Trophoblast cell (in vitro differentiated cells and primary cell): ENCODE measurements at regions not wholly inside any gene's neighbourhood (a gene's known extent, or its start where the extent isn't known, plus 50 kb on each side); places are given as distances from the start of the nearest gene placed in this dataset.

Experiments used
- DNase-seq, 2 donors: peaks; one replicate each; pipeline ENCODE4 v3.0.0-alpha.2; 2016
- H2AFZ ChIP-seq: 2 replicates; pipeline ENCODE4 v1.6.1; 2013; ENCODE audit warnings: low read length, moderate library complexity, mild to moderate bottlenecking; ENCODE audit not compliant: insufficient read depth, poor library complexity
- H2AK5ac ChIP-seq: 2 replicates; pipeline ENCODE4 v1.6.1; 2013; ENCODE audit warnings: mild to moderate bottlenecking, low read length
- H2BK120ac ChIP-seq: 2 replicates; pipeline ENCODE4 v1.6.1; 2013; ENCODE audit warnings: low read length, mild to moderate bottlenecking, moderate library complexity; ENCODE audit not compliant: insufficient read depth, poor library complexity
- H2BK12ac ChIP-seq: 2 replicates; pipeline ENCODE4 v1.6.1; 2013; ENCODE audit warnings: mild to moderate bottlenecking, low read length, moderate library complexity
- H2BK5ac ChIP-seq: 2 replicates; pipeline ENCODE4 v1.6.1; 2013; ENCODE audit warnings: low read length, low read depth, moderate library complexity, mild to moderate bottlenecking; ENCODE audit not compliant: poor library complexity
- H3K14ac ChIP-seq: 2 replicates; pipeline ENCODE4 v1.6.1; 2013; ENCODE audit warnings: mild to moderate bottlenecking, low read length
- H3K18ac ChIP-seq: 2 replicates; pipeline ENCODE4 v1.6.1; 2013; ENCODE audit warnings: mild to moderate bottlenecking, low read length
- H3K23ac ChIP-seq: 2 replicates; pipeline ENCODE4 v1.6.1; 2013; ENCODE audit warnings: low read length
- H3K27ac ChIP-seq: 2 replicates; pipeline ENCODE4 v1.5.1; 2013; ENCODE audit warnings: low read depth, mild to moderate bottlenecking, inconsistent platforms, low read length, moderate library complexity
- H3K27me3 ChIP-seq: 2 replicates; pipeline ENCODE4 v1.6.1; 2013; ENCODE audit warnings: inconsistent platforms, mild to moderate bottlenecking, low read length, moderate library complexity; ENCODE audit not compliant: insufficient read depth
- H3K36me3 ChIP-seq, 2 experiments: 1 replicate in 1 of 2; 2 replicates in 1 of 2; pipeline ENCODE4 v1.6.1; 2013; ENCODE audit warnings: low read length in 2 of 2, mild to moderate bottlenecking in 2 of 2, moderate library complexity in 1 of 2; ENCODE audit not compliant: insufficient read depth in 2 of 2, control insufficient read depth in 1 of 2
- H3K4ac ChIP-seq: 2 replicates; pipeline ENCODE4 v1.6.1; 2013; ENCODE audit warnings: low read depth, mild to moderate bottlenecking, low read length, moderate library complexity
- H3K4me1 ChIP-seq, 2 experiments: 1 replicate in 1 of 2; 2 replicates in 1 of 2; pipeline ENCODE4 v1.6.1; 2013; ENCODE audit warnings: low read length in 2 of 2, mild to moderate bottlenecking in 2 of 2, moderate library complexity in 1 of 2; ENCODE audit not compliant: insufficient read depth in 2 of 2, control insufficient read depth in 1 of 2
- H3K4me2 ChIP-seq: 2 replicates; pipeline ENCODE4 v1.6.1; 2013; ENCODE audit warnings: inconsistent platforms, mild to moderate bottlenecking, low read length, moderate library complexity
- H3K4me3 ChIP-seq: 2 replicates; pipeline ENCODE4 v1.5.1; 2013; ENCODE audit warnings: mild to moderate bottlenecking, low read depth, low read length, inconsistent platforms
- H3K79me1 ChIP-seq: one replicate; pipeline ENCODE4 v1.6.1; 2013; ENCODE audit warnings: low read length
- H3K79me2 ChIP-seq: 2 replicates; pipeline ENCODE4 v1.6.1; 2013; ENCODE audit warnings: low read length, mild to moderate bottlenecking; ENCODE audit not compliant: control insufficient read depth, insufficient read depth, poor library complexity
- H3K9ac ChIP-seq: 2 replicates; pipeline ENCODE4 v1.6.1; 2013; ENCODE audit warnings: mild to moderate bottlenecking, low read length
- H3K9me3 ChIP-seq: 2 replicates; pipeline ENCODE4 v1.6.1; 2013; ENCODE audit warnings: low read depth, mild to moderate bottlenecking, control low read depth, inconsistent platforms, low read length; ENCODE audit not compliant: insufficient read depth
- H4K12ac ChIP-seq: 2 replicates; pipeline ENCODE4 v1.6.1; 2013; ENCODE audit warnings: low read depth, mild to moderate bottlenecking, low read length, moderate library complexity
- H4K8ac ChIP-seq: 2 replicates; pipeline ENCODE4 v1.6.1; 2013; ENCODE audit warnings: low read depth, mild to moderate bottlenecking, low read length, moderate library complexity
- H4K91ac ChIP-seq: one replicate; pipeline ENCODE4 v1.6.1; 2013; ENCODE audit warnings: low read depth, mild to moderate bottlenecking, low read length, moderate library complexity
- WGBS: extraction: QIAGEN DNeasy Blood & Tissue Kit; methylation state at CpG from one replicate; pipeline ENCODE4 v1.1.7; 2013; ENCODE audit warnings: missing lambda C conversion rate; ENCODE audit not compliant: insufficient read length, insufficient coverage; ENCODE audit errors: extremely low coverage; 5-methylcytosine and 5-hydroxymethylcytosine counted together

DNA sequence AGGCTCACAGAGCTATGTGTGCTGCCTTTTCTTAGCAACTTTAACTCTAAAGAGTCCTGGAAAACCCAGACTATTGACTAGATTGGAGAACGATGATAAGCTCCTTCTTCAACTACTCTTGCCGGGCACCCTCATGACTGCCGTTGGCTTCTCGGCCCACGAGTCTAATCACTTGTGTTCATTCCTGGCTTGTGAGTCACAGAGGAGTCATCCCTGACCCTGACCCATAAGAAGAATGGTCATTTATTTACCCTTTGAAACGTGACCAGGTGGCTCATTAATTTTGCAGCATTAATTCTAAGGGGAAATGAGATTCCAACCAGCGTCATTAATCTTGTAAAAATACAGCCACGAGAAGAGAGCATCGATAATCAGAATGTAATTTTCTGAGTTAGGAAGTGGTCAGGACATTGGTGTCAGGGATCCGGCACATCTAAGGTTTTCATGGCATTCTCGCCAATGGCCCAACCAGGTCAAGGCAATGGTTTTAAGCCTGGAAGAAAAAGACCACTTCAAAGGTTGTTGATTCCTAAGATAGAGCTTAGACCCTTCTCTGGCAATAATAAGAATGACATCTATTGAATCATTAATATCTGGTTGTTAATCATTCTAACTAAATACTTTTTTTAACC is 183.6 kb upstream of the RUNX1 start:
- H3K79me2 ChIP-seq, result no peaks in the 10 kb centered on the region
- H3K9me3 ChIP-seq, result no peaks in the 10 kb centered on the region
- H3K4ac ChIP-seq, result no peak overlapping the region
- H4K12ac ChIP-seq, result no peak overlapping the region
- H3K23ac ChIP-seq, result no peak overlapping the region
- no peak overlapping the region for H3K9ac ChIP-seq
- WGBS, result no CpG with 5 or more reads among the region's 11 CpGs
- no peak overlapping the region for H4K91ac ChIP-seq
- no peak overlapping the region for H3K27ac ChIP-seq
- DNase-seq, result peak; percentile 88 to 90
- H3K4me2 ChIP-seq, result no peak overlapping the region
- no peaks in the 10 kb centered on the region for H3K27me3 ChIP-seq
- no peak overlapping the region for H2BK12ac ChIP-seq
- H3K14ac ChIP-seq, result no peak overlapping the region
- H3K4me3 ChIP-seq, result no peak overlapping the region
- H2BK120ac ChIP-seq, result no peak overlapping the region
- peaks cover 0 to 5% of the 10 kb centered on the region in 2 experiments for H3K4me1 ChIP-seq
- H4K8ac ChIP-seq, result no peak overlapping the region
- H3K79me1 ChIP-seq, result peaks cover 3% of the 10 kb centered on the region
- H2AK5ac ChIP-seq, result no peak overlapping the region
- no peak overlapping the region for H3K18ac ChIP-seq
- no peak overlapping the region for H2BK5ac ChIP-seq
- H2AFZ ChIP-seq, result no peak overlapping the region
- no peaks in the 10 kb centered on the region for H3K36me3 ChIP-seq

DNA sequence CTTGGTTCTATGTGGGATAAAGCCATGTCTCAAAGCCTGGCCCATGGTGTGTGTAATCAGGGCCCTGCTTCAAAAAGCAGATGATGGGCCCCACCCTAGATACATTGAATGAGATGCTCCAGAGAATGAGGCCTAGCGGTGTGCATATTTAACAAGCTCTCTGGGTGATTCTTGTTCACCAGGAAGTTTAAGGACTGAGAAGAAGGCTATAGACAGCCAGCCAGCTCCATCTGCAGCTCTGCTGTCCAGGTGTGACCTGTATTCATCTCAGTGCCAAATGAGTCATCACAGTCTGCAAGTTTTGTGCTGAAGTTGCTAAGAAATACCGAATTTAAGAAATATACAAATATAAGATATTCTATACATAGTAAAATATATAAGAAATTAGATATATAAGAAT is 182.0 kb upstream of the RUNX1 start:
- Histone ChIP-seq H3K27ac (no peak overlapping the region), H3K4me2 (no peak overlapping the region), H4K8ac (no peak overlapping the region), H3K79me1 (peaks cover 3% of the 10 kb centered on the region), H3K4ac (no peak overlapping the region), H4K91ac (no peak overlapping the region), H3K36me3 (no peaks in the 10 kb centered on the region), H3K27me3 (no peaks in the 10 kb centered on the region), H2BK5ac (no peak overlapping the region), H3K18ac (no peak overlapping the region), H3K79me2 (no peaks in the 10 kb centered on the region), H3K9me3 (peaks cover 2% of the 10 kb centered on the region), H2AK5ac (no peak overlapping the region), H2BK120ac (no peak overlapping the region), H4K12ac (no peak overlapping the region), H3K14ac (no peak overlapping the region), H3K4me3 (no peak overlapping the region), H3K4me1 (peaks cover 2 to 9% of the 10 kb centered on the region in 2 experiments), H3K23ac (no peak overlapping the region), H3K9ac (no peak overlapping the region), H2BK12ac (no peak overlapping the region), H2AFZ (no peak overlapping the region)
- DNase-seq, result peak in 1 of 2 donors; percentile 31
- no CpG with 5 or more reads among the region's 2 CpGs for WGBS

GRCh38 chr21:35229290-35229689 is 180.2 kb upstream of the RUNX1 start:
- Histone ChIP-seq H4K12ac (no peak overlapping the region), H4K91ac (no peak overlapping the region), H3K27me3 (no peaks in the 10 kb centered on the region), H3K4me3 (no peak overlapping the region), H3K4ac (no peak overlapping the region), H3K18ac (no peak overlapping the region), H2AK5ac (no peak overlapping the region), H4K8ac (no peak overlapping the region), H3K27ac (no peak overlapping the region), H3K36me3 (no peaks in the 10 kb centered on the region), H3K9me3 (peaks cover 2% of the 10 kb centered on the region), H2BK12ac (no peak overlapping the region), H3K79me1 (peaks cover 5% of the 10 kb centered on the region), H2AFZ (no peak overlapping the region), H2BK120ac (no peak overlapping the region), H3K79me2 (no peaks in the 10 kb centered on the region), H3K4me1 (peaks cover 6 to 14% of the 10 kb centered on the region in 2 experiments), H3K9ac (no peak overlapping the region), H3K14ac (no peak overlapping the region), H3K4me2 (no peak overlapping the region), H2BK5ac (no peak overlapping the region), H3K23ac (no peak overlapping the region)
- no CpG with 5 or more reads among the region's 3 CpGs for WGBS
- DNase-seq, result no peak

DNA sequence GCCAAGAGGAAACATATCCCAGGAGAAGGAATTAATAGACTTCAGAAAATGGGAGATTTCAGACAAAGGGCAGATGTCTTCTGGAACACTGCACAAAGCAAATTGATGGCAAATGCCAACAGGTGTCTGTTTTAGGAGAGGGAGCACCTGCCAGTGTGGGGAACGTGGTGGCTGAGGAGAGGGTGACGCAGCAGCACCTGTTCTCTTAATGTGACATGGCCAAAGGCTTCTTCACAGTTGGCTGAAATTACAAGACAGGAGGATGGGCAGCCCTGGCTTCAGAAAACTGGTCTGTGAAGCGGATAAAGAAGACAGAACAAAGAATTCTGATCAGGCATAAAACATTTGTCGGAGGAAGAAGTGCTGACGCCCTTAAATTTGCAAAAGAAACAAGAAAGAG is 178.7 kb upstream of the RUNX1 start:
- no peak overlapping the region for H4K91ac ChIP-seq
- no peak for DNase-seq
- no peaks in the 10 kb centered on the region for H3K79me2 ChIP-seq
- H3K23ac ChIP-seq, result no peak overlapping the region
- H3K14ac ChIP-seq, result no peak overlapping the region
- peaks cover 2% of the 10 kb centered on the region for H3K9me3 ChIP-seq
- no peak overlapping the region for H2AK5ac ChIP-seq
- H2BK120ac ChIP-seq, result no peak overlapping the region
- H3K36me3 ChIP-seq, result no peaks in the 10 kb centered on the region
- H3K9ac ChIP-seq, result no peak overlapping the region
- H4K8ac ChIP-seq, result no peak overlapping the region
- no peak overlapping the region for H3K27ac ChIP-seq
- no peak overlapping the region for H3K18ac ChIP-seq
- no peaks in the 10 kb centered on the region for H3K27me3 ChIP-seq
- H3K4me3 ChIP-seq, result no peak overlapping the region
- H2BK12ac ChIP-seq, result no peak overlapping the region
- H3K79me1 ChIP-seq, result peaks cover 5% of the 10 kb centered on the region
- WGBS, result no CpG with 5 or more reads among the region's 5 CpGs
- no peak overlapping the region for H4K12ac ChIP-seq
- H2AFZ ChIP-seq, result no peak overlapping the region
- no peak overlapping the region for H3K4me2 ChIP-seq
- H2BK5ac ChIP-seq, result no peak overlapping the region
- H3K4me1 ChIP-seq, result peaks cover 6 to 14% of the 10 kb centered on the region in 2 experiments
- no peak overlapping the region for H3K4ac ChIP-seq
